Fibroblast of lung (primary cell): ENCODE measurements at regions not wholly inside any gene's neighbourhood (a gene's known extent, or its start where the extent isn't known, plus 50 kb on each side); places are given as distances from the start of the nearest gene placed in this dataset.

Source experiments
- DNase-seq, 2 donors: peaks; one replicate each; pipeline versions ENCODE4 v3.0.0 to v3.0.0-alpha.2; 2010; ENCODE audit warnings: low read depth in 2 of 2
- H2AFZ ChIP-seq: 2 replicates; pipeline ENCODE4 v1.5.1; 2012; ENCODE audit warnings: low read length, control low read depth, inconsistent platforms
- H3K27ac ChIP-seq: 2 replicates; pipeline ENCODE4 v1.5.1; 2011; ENCODE audit warnings: low read length, control low read depth; ENCODE audit not compliant: insufficient read depth
- H3K27me3 ChIP-seq: 2 replicates; pipeline ENCODE4 v1.5.1; 2011; ENCODE audit warnings: mild to moderate bottlenecking, low read length; ENCODE audit not compliant: control insufficient read depth, insufficient read depth
- H3K36me3 ChIP-seq: 2 replicates; pipeline ENCODE4 v1.5.1; 2011; ENCODE audit warnings: low read length; ENCODE audit not compliant: control insufficient read depth, insufficient read depth
- H3K4me1 ChIP-seq: 2 replicates; pipeline ENCODE4 v1.5.1; 2011; ENCODE audit warnings: low read length; ENCODE audit not compliant: control insufficient read depth, insufficient read depth; ENCODE audit errors: extremely low read depth
- H3K4me2 ChIP-seq: 2 replicates; pipeline ENCODE4 v1.5.1; 2011; ENCODE audit warnings: low read length, control low read depth; ENCODE audit not compliant: insufficient read depth; ENCODE audit errors: extremely low read depth
- H3K4me3 ChIP-seq, 4 experiments: fragments of 200-600 bp in 1 of 4; sonication (generic) in 1 of 4; replicated peaks in 1 of 4; 2 replicates each; pipeline ENCODE4 v1.5.1; 2011 to 2016; ENCODE audit warnings: low read length in 4 of 4, low read depth in 3 of 4, mild to moderate bottlenecking in 3 of 4, control low read depth in 2 of 4, inconsistent platforms in 1 of 4, mixed read lengths in 1 of 4; ENCODE audit not compliant: insufficient read depth in 1 of 4; ENCODE audit errors: control extremely low read depth in 1 of 4
- H3K79me2 ChIP-seq: 2 replicates; pipeline ENCODE4 v1.5.1; 2012; ENCODE audit warnings: mild to moderate bottlenecking, low read length, inconsistent platforms; ENCODE audit not compliant: control insufficient read depth, insufficient read depth
- H3K9ac ChIP-seq: 2 replicates; pipeline ENCODE4 v1.5.1; 2011; ENCODE audit warnings: mild to moderate bottlenecking, low read length, control low read depth; ENCODE audit not compliant: insufficient read depth
- H3K9me3 ChIP-seq: 2 replicates; pipeline ENCODE4 v1.5.1; 2012; ENCODE audit warnings: low read depth, low read length; ENCODE audit not compliant: control insufficient read depth, insufficient read depth
- H4K20me1 ChIP-seq: 2 replicates; pipeline ENCODE4 v1.5.1; 2011; ENCODE audit warnings: low read length; ENCODE audit not compliant: control insufficient read depth, insufficient read depth; ENCODE audit errors: extremely low read depth
- EZH2 ChIP-seq: IDR thresholded peaks from 2 replicates; pipeline ENCODE4 v1.5.1; 2012; ENCODE audit warnings: low read length, control low read depth, mild to moderate bottlenecking; ENCODE audit errors: missing control alignments
- TF ChIP-seq, protein P1 (sequence below), 2 donors: IDR thresholded peaks in 1 of 2; conservative IDR thresholded peaks in 1 of 2; 1 replicate in 1 of 2; 2 replicates in 1 of 2; pipeline ENCODE4 v1.5.1; 2011 to 2012; ENCODE audit warnings: low read length in 2 of 2, control low read depth in 1 of 2, inconsistent platforms in 1 of 2, low read depth in 1 of 2, mild to moderate bottlenecking in 1 of 2

DNA sequence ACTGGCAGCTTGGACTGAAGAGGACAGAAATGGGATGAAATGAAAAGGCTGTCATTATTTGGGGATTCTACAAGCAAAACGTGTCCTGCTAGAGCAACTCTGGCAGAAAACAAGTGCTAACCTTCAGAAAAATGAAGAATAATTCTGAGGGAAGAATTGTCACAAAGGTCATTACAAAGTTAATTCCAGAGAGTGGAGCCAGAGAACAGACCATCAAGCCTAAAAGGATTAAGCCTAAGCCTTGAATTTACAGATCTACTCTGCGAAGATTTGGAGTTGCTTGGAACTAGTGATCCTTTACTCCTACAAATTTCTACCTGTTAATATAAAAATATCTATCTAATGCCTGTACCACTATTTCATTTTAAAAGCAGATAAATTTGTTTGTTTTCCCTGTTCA, 1077.3 kb upstream of the CNTN5 start:
- H3K9me3 ChIP-seq: no peaks in the 10 kb centered on the region
- H2AFZ ChIP-seq: no peak overlapping the region
- H3K4me2 ChIP-seq: no peak overlapping the region

GRCh38 chr11:97948793-97949192, 1072.0 kb upstream of the CNTN5 start:
- no peaks in the 10 kb centered on the region for H3K79me2 ChIP-seq
- no peaks in the 10 kb centered on the region for H3K9me3 ChIP-seq
- no peak overlapping the region for H3K27ac ChIP-seq
- H3K4me2 ChIP-seq: no peak overlapping the region
- H3K9ac ChIP-seq: no peak overlapping the region
- H3K27me3 ChIP-seq: no peaks in the 10 kb centered on the region
- H2AFZ ChIP-seq: no peak overlapping the region
- H3K4me1 ChIP-seq: no peaks in the 10 kb centered on the region
- H3K36me3 ChIP-seq: no peaks in the 10 kb centered on the region
- H4K20me1 ChIP-seq: no peaks in the 10 kb centered on the region
- no peak for DNase-seq
- no peak overlapping the region for H3K4me3 ChIP-seq
- TF ChIP-seq, protein P1, sequence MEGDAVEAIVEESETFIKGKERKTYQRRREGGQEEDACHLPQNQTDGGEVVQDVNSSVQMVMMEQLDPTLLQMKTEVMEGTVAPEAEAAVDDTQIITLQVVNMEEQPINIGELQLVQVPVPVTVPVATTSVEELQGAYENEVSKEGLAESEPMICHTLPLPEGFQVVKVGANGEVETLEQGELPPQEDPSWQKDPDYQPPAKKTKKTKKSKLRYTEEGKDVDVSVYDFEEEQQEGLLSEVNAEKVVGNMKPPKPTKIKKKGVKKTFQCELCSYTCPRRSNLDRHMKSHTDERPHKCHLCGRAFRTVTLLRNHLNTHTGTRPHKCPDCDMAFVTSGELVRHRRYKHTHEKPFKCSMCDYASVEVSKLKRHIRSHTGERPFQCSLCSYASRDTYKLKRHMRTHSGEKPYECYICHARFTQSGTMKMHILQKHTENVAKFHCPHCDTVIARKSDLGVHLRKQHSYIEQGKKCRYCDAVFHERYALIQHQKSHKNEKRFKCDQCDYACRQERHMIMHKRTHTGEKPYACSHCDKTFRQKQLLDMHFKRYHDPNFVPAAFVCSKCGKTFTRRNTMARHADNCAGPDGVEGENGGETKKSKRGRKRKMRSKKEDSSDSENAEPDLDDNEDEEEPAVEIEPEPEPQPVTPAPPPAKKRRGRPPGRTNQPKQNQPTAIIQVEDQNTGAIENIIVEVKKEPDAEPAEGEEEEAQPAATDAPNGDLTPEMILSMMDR (conservative IDR thresholded peaks at IDR 0.05 in 1 of 2, IDR thresholded peaks at IDR 0.05 in 1 of 2; ENCODE audit: low read depth in 1 of 2, low read length in 2 of 2): no peak
- TF ChIP-seq EZH2: no peak

More for the DNA sequence above, 1077.3 kb upstream of the CNTN5 start:
- H3K36me3 ChIP-seq: no peaks in the 10 kb centered on the region
- H3K4me1 ChIP-seq: no peaks in the 10 kb centered on the region
- H3K27me3 ChIP-seq: no peaks in the 10 kb centered on the region
- H3K27ac ChIP-seq: no peak overlapping the region
- DNase-seq: no peak
- no peak overlapping the region for H3K4me3 ChIP-seq
- H3K9ac ChIP-seq: no peak overlapping the region
- TF ChIP-seq EZH2: no peak
- TF ChIP-seq, protein P1 (conservative IDR thresholded peaks at IDR 0.05 in 1 of 2, IDR thresholded peaks at IDR 0.05 in 1 of 2; ENCODE audit: low read depth in 1 of 2, low read length in 2 of 2): no peak
- H3K79me2 ChIP-seq: no peaks in the 10 kb centered on the region
- no peaks in the 10 kb centered on the region for H4K20me1 ChIP-seq

- no peak overlapping the region for H3K27ac ChIP-seq
Measured at GRCh38 chr11:97955595-97955994, 1065.2 kb upstream of the CNTN5 start.

More at GRCh38 chr11:97955595-97955994, 1065.2 kb upstream of the CNTN5 start:
- Histone ChIP-seq H3K4me2 (no peak overlapping the region), H2AFZ (no peak overlapping the region), H3K4me1 (no peaks in the 10 kb centered on the region), H3K79me2 (no peaks in the 10 kb centered on the region), H3K27me3 (no peaks in the 10 kb centered on the region), H3K9ac (no peak overlapping the region), H4K20me1 (no peaks in the 10 kb centered on the region), H3K36me3 (no peaks in the 10 kb centered on the region), H3K9me3 (no peaks in the 10 kb centered on the region), H3K4me3 (no peak overlapping the region)
- DNase-seq: no peak
- TF ChIP-seq EZH2: no peak
- TF ChIP-seq, protein P1 (conservative IDR thresholded peaks at IDR 0.05 in 1 of 2, IDR thresholded peaks at IDR 0.05 in 1 of 2; ENCODE audit: low read depth in 1 of 2, low read length in 2 of 2): no peak
